K562 (cell line): ENCODE measurements at regions not wholly inside any gene's neighbourhood (a gene's known extent, or its start where the extent isn't known, plus 50 kb on each side); places are given as distances from the start of the nearest gene placed in this dataset.

Source experiments
- ATAC-seq: fragments of 200-7000 bp; cut with Tn5 transposase; 3 replicates; pipeline ENCODE4 v1.9.1; 2020; ENCODE audit warnings: moderate library complexity
- BruUV-seq: library from RNA; stranded (reverse); fragments of 400-500 nt; replicated peaks from 2 replicates; lab custom pipeline; 2021; lab: Mats Ljungman, UMichigan
- CTCF ChIA-PET: fragments of 300-600 bp; formaldehyde crosslinking; extraction: SDS; loops from one replicate; lab custom pipeline; 2021; ENCODE audit warnings: low intra/inter-chr PET ratio; lab: Yijun Ruan, JAX
- POLR2A ChIA-PET: fragments of 300-600, 350-650 bp; sonication (Branson Sonifier 250); formaldehyde crosslinking; extraction: SDS; loops from one replicate; lab custom pipeline; 2021; ENCODE audit warnings: antibody characterized with exemption, inconsistent platforms; lab: Yijun Ruan, JAX
- DNase-seq, 4 experiments: peaks; one replicate each; pipeline versions ENCODE4 v3.0.0 to v3.0.0-alpha.2; 2011 to 2018; ENCODE audit warnings: low spot score in 3 of 4, mixed read lengths in 3 of 4; ENCODE audit errors: extremely low read depth in 1 of 4
- FAIRE-seq: peaks from 2 replicates; lab custom pipeline; 2011; peaks lifted over from hg19 to GRCh38; lab: Jason Lieb, UNC
- H2AFZ ChIP-seq: 2 replicates; pipeline ENCODE4 v1.6.0; 2011; ENCODE audit warnings: low read depth, low read length, control low read depth, inconsistent platforms
- H3K27ac ChIP-seq: fragments of 200-600 bp; 3 replicates; pipeline ENCODE4 v1.8.0; 2011; ENCODE audit warnings: low read depth, mild to moderate bottlenecking, control low read depth, inconsistent platforms, low read length, moderate library complexity, mixed read lengths; ENCODE audit errors: extremely low read depth
- H3K27me3 ChIP-seq, 2 experiments: fragments of 300-600 bp in 1 of 2; 2 replicates in 1 of 2; 3 replicates in 1 of 2; pipeline versions ENCODE4 v1.6.0 to v1.8.0; 2011; ENCODE audit warnings: inconsistent platforms in 2 of 2, low read length in 2 of 2, mild to moderate bottlenecking in 1 of 2, mixed read lengths in 1 of 2, moderate library complexity in 1 of 2; ENCODE audit not compliant: control insufficient read depth in 2 of 2, insufficient read depth in 2 of 2
- H3K36me3 ChIP-seq: fragments of 300-600 bp; 3 replicates; pipeline ENCODE4 v1.8.0; 2011; ENCODE audit warnings: mild to moderate bottlenecking, low read length, inconsistent platforms; ENCODE audit not compliant: control insufficient read depth, insufficient read depth
- H3K4me1 ChIP-seq, 2 experiments: fragments of 200-600 bp in 1 of 2; replicated peaks in 1 of 2; 2 replicates in 1 of 2; 3 replicates in 1 of 2; pipeline versions ENCODE4 v1.5.1 to v1.8.0; 2011; ENCODE audit warnings: inconsistent platforms in 2 of 2, low read length in 2 of 2, mild to moderate bottlenecking in 1 of 2, mixed read lengths in 1 of 2, moderate library complexity in 1 of 2; ENCODE audit not compliant: control insufficient read depth in 2 of 2, insufficient read depth in 2 of 2
- H3K4me2 ChIP-seq: 2 replicates; pipeline ENCODE4 v1.6.1; 2011; ENCODE audit warnings: low read length, control low read depth, inconsistent platforms, mixed read lengths; ENCODE audit not compliant: insufficient read depth
- H3K4me3 ChIP-seq: fragments of 200-600 bp; sonication (generic), shearing (Covaris generic); 2 replicates; pipeline ENCODE4 v1.5.1; 2016; ENCODE audit warnings: control low read depth, inconsistent platforms
- H3K79me2 ChIP-seq: fragments of 200-600 bp; 3 replicates; pipeline ENCODE4 v1.8.0; 2011; ENCODE audit warnings: low read length, inconsistent platforms; ENCODE audit not compliant: control insufficient read depth, insufficient read depth
- H3K9ac ChIP-seq, 2 experiments: 2 replicates each; pipeline versions ENCODE4 v1.6.0 to v1.6.1; 2011; ENCODE audit warnings: low read depth in 2 of 2, low read length in 2 of 2, control low read depth in 1 of 2, inconsistent platforms in 1 of 2, mild to moderate bottlenecking in 1 of 2, mixed read lengths in 1 of 2; ENCODE audit not compliant: insufficient read depth in 1 of 2
- H3K9me1 ChIP-seq: one replicate; pipeline ENCODE4 v1.6.0; 2011; ENCODE audit warnings: inconsistent platforms, mild to moderate bottlenecking, low read length, moderate library complexity; ENCODE audit not compliant: control insufficient read depth, insufficient read depth
- H3K9me3 ChIP-seq: replicated peaks from 2 replicates; pipeline ENCODE4 v1.5.1; 2011; ENCODE audit warnings: low read depth, low read length, inconsistent platforms; ENCODE audit not compliant: control insufficient read depth, insufficient read depth
- H4K20me1 ChIP-seq: replicated peaks from 2 replicates; pipeline ENCODE4 v1.6.1; 2011; ENCODE audit warnings: low read length, inconsistent platforms, mixed read lengths; ENCODE audit not compliant: control insufficient read depth, insufficient read depth
- CREM ChIP-seq: IDR thresholded peaks from 2 replicates; pipeline ENCODE4 v1.6.1; 2014; ENCODE audit warnings: antibody characterized with exemption, low read depth
- DNMT1 ChIP-seq: fragments of 450-650 bp; IDR thresholded peaks from 2 replicates; pipeline ENCODE4 v1.6.1; 2016; ENCODE audit warnings: antibody characterized with exemption, mild to moderate bottlenecking
- ERF ChIP-seq: fragments of 450-650 bp; formaldehyde crosslinking; IDR thresholded peaks from 2 replicates; pipeline ENCODE4 v1.4.0; 2020; ENCODE audit warnings: mild to moderate bottlenecking, mixed read lengths
- HEY1 ChIP-seq: fragments of 250-450 bp; sonication (Bioruptor Pico); IDR thresholded peaks from 2 replicates; pipeline ENCODE4 v1.5.0; 2020; ENCODE audit warnings: mild to moderate bottlenecking, moderate library complexity, borderline replicate concordance
- KDM1A ChIP-seq, 2 experiments: fragments of 450-650 bp; IDR thresholded peaks; 2 replicates each; pipeline ENCODE4 v1.6.1; 2016; ENCODE audit warnings: mild to moderate bottlenecking in 2 of 2
- KLF1 ChIP-seq: fragments of 450-650 bp; IDR thresholded peaks from 2 replicates; pipeline ENCODE4 v1.6.1; 2016; ENCODE audit warnings: missing genetic modification characterization, missing compliant biosample characterization
- LARP7 ChIP-seq: fragments of 450-650 bp; IDR thresholded peaks from 2 replicates; pipeline ENCODE4 v1.6.1; 2016
- PHF8 ChIP-seq: fragments of 200-600 bp; sonication (generic); IDR thresholded peaks from 2 replicates; pipeline ENCODE4 v1.6.1; 2012; ENCODE audit warnings: mixed run types, mild to moderate bottlenecking, inconsistent platforms, low read length, moderate library complexity, borderline replicate concordance
- PPARD ChIP-seq: fragments of 250-450 bp; sonication (Bioruptor Pico); IDR thresholded peaks from 2 replicates; pipeline ENCODE4 v1.8.0; 2022; ENCODE audit warnings: inconsistent platforms, mild to moderate bottlenecking, moderate library complexity
- TAF7 ChIP-seq: fragments of 450-650 bp; IDR thresholded peaks from 2 replicates; pipeline ENCODE4 v1.6.1; 2016; ENCODE audit warnings: missing genetic modification characterization, missing compliant biosample characterization
- TEAD4 ChIP-seq, 2 experiments: sonication (generic) in 1 of 2; formaldehyde crosslinking in 1 of 2; IDR thresholded peaks; 2 replicates each; pipeline versions ENCODE4 v1.6.1 to v1.8.0; 2012 to 2022; ENCODE audit warnings: borderline replicate concordance in 1 of 2, inconsistent platforms in 1 of 2, low read length in 1 of 2, mild to moderate bottlenecking in 1 of 2, missing genetic modification reagents in 1 of 2
- WHSC1 ChIP-seq: IDR thresholded peaks from one replicate; pipeline ENCODE4 v1.6.1; 2012; ENCODE audit warnings: low read length, control low read depth, inconsistent platforms
- ZFPM2 ChIP-seq: fragments of 250-450 bp; sonication (Bioruptor Pico); IDR thresholded peaks from 2 replicates; pipeline ENCODE4 v1.5.1; 2022; ENCODE audit warnings: mild to moderate bottlenecking
- ZKSCAN8 ChIP-seq: fragments of 200-800 bp; sonication (Bioruptor generic); IDR thresholded peaks from 2 replicates; pipeline ENCODE4 v1.6.1; 2016; ENCODE audit warnings: missing genetic modification characterization, missing compliant biosample characterization
- ZNF707 ChIP-seq: fragments of 250-450 bp; sonication (Bioruptor Pico); conservative IDR thresholded peaks from 2 replicates; pipeline ENCODE4 v1.8.0; 2022; ENCODE audit warnings: inconsistent platforms, mild to moderate bottlenecking, moderate library complexity
- ZNF764 ChIP-seq: fragments of 250-450 bp; sonication (Bioruptor Pico); IDR thresholded peaks from 2 replicates; pipeline ENCODE4 v1.4.0; 2020; ENCODE audit warnings: low read depth, mild to moderate bottlenecking, moderate library complexity
- whole genome bisulfite sequencing: fragments of 100-300 bp; shearing (Covaris generic); methylation state at CpG from one replicate; pipeline ENCODE4 v1.1.6; 2016; ENCODE audit warnings: low coverage, mixed read lengths; ENCODE audit not compliant: insufficient coverage; ENCODE audit errors: missing lambda C conversion rate; 5-methylcytosine and 5-hydroxymethylcytosine counted together
- in situ Hi-C: fragments of 300-500 bp; cut with MboI; formaldehyde crosslinking; loops from 4 replicates; pipeline ENCODE4 v1.15.0; 2018; ENCODE audit warnings: inconsistent platforms, mixed read lengths
- intact Hi-C: fragments of 100-400 bp; cut with micrococcal nuclease; formaldehyde crosslinking; loops from 2 replicates; pipeline ENCODE4 v1.14.2; 2022
- TF ChIP-seq, protein P1 (sequence below): fragments of 250-450 bp; sonication (Bioruptor Pico); IDR thresholded peaks from 2 replicates; pipeline ENCODE4 v1.5.0; 2020; ENCODE audit warnings: mild to moderate bottlenecking, borderline replicate concordance
- TF ChIP-seq, protein P2 (sequence below): fragments of 250-450 bp; sonication (Bioruptor Pico); IDR thresholded peaks from 2 replicates; pipeline ENCODE4 v1.8.0; 2021; ENCODE audit warnings: borderline replicate concordance, mild to moderate bottlenecking, moderate library complexity; ENCODE audit not compliant: poor library complexity, severe bottlenecking
- TF ChIP-seq, protein P3 (sequence below), 2 experiments: IDR thresholded peaks; 2 replicates each; pipeline ENCODE4 v1.6.1; 2011; ENCODE audit warnings: borderline replicate concordance in 1 of 2, control low read depth in 1 of 2, low read depth in 1 of 2, low read length in 1 of 2, mild to moderate bottlenecking in 1 of 2, mixed read lengths in 1 of 2, moderate library complexity in 1 of 2; ENCODE audit not compliant: insufficient read depth in 1 of 2, insufficient read length in 1 of 2, poor library complexity in 1 of 2, severe bottlenecking in 1 of 2; ENCODE audit errors: extremely low read depth in 1 of 2

DNA sequence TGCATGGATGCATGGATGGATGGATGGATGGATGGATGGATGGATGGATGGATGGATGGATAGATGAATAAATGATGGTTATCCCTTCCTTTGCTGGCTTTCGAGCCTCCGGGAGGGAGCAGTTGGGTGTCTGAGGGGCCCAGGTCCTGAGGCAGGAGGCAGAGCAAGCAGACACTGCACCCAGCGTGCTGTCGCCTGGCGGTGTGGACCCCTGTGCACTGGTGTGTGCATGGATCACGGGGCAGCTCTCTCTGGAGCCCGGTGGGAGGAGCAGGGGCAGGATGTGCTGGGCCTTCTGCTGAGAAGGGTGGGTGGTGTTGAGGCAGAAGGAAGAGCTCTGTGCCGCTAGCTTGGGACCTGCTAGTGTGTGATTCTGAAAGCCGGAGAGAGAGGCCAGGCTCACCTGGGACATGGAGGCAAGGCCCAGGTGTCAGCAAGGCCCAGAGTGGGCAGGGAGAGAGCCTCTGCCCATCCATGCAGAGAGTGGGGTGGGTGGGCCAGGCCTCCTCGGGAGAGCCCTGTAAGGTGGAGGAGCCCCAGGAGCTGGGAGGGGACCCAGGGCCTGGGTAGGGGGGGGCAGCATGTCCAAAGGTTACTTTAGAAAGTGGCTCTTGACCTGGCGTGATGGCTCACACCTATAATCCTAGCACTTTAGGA, 254.4 kb downstream of the BRD1 start:
- H4K20me1 ChIP-seq: no peaks in the 10 kb centered on the region; the same call in 1 of the 2 replicates
- no peak overlapping the region for H3K4me3 ChIP-seq
- ATAC-seq: no peak
- peaks cover 0 to 10% of the 10 kb centered on the region in 2 experiments; a peak in 2 of 5 replicates for H3K4me1 ChIP-seq
- WGBS: 100% methylated on average over 6 of the region's 11 CpGs
- TF ChIP-seq TAF7 (tag): no peak
- TF ChIP-seq, protein P1, sequence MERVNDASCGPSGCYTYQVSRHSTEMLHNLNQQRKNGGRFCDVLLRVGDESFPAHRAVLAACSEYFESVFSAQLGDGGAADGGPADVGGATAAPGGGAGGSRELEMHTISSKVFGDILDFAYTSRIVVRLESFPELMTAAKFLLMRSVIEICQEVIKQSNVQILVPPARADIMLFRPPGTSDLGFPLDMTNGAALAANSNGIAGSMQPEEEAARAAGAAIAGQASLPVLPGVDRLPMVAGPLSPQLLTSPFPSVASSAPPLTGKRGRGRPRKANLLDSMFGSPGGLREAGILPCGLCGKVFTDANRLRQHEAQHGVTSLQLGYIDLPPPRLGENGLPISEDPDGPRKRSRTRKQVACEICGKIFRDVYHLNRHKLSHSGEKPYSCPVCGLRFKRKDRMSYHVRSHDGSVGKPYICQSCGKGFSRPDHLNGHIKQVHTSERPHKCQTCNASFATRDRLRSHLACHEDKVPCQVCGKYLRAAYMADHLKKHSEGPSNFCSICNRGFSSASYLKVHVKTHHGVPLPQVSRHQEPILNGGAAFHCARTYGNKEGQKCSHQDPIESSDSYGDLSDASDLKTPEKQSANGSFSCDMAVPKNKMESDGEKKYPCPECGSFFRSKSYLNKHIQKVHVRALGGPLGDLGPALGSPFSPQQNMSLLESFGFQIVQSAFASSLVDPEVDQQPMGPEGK: no peak
- TF ChIP-seq WHSC1: no peak
- TF ChIP-seq KLF1 (tag): no peak
- no peak for TF ChIP-seq CREM
- no peak for TF ChIP-seq ZFPM2
- TF ChIP-seq ZNF764 (CRISPR knock-in tag): no peak
- TF ChIP-seq PHF8: no peak
- no peak for TF ChIP-seq TEAD4 (IDR thresholded peaks at IDR 0.05; ENCODE audit: low read length)
- TF ChIP-seq TEAD4 (CRISPR knock-in tag; IDR thresholded peaks at IDR 0.05; ENCODE audit: borderline replicate concordance): no peak
- TF ChIP-seq ZKSCAN8 (CRISPR knock-in tag): no peak
- TF ChIP-seq KDM1A (IDR thresholded peaks at IDR 0.05): no peak
- no peak for TF ChIP-seq ZNF707 (CRISPR knock-in tag)
- no peak for TF ChIP-seq ERF
- TF ChIP-seq DNMT1: no peak
- no peak for TF ChIP-seq PPARD
- TF ChIP-seq, protein P2, sequence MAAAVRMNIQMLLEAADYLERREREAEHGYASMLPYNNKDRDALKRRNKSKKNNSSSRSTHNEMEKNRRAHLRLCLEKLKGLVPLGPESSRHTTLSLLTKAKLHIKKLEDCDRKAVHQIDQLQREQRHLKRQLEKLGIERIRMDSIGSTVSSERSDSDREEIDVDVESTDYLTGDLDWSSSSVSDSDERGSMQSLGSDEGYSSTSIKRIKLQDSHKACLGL: no peak
- no peak for TF ChIP-seq HEY1 (CRISPR knock-in tag)
- TF ChIP-seq, protein P3, sequence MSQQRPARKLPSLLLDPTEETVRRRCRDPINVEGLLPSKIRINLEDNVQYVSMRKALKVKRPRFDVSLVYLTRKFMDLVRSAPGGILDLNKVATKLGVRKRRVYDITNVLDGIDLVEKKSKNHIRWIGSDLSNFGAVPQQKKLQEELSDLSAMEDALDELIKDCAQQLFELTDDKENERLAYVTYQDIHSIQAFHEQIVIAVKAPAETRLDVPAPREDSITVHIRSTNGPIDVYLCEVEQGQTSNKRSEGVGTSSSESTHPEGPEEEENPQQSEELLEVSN (IDR thresholded peaks at IDR 0.05; ENCODE audit: borderline replicate concordance in 1 of 2, extremely low read depth in 1 of 2, insufficient read depth in 1 of 2, insufficient read length in 1 of 2, low read depth in 1 of 2, low read length in 1 of 2, poor library complexity in 1 of 2, severe bottlenecking in 1 of 2): no peak
- no peak for TF ChIP-seq LARP7
- no peak overlapping the region for H3K27ac ChIP-seq
- intact Hi-C loops: no loop called here
- BruUV-seq: no TSS peak
- H3K4me2 ChIP-seq: no peak overlapping the region
- no peak overlapping the region for H3K9ac ChIP-seq
- no peak overlapping the region for H2AFZ ChIP-seq
- no peak for DNase-seq
- peaks cover 3% of the 10 kb centered on the region for H3K9me1 ChIP-seq
- POLR2A ChIA-PET: interaction anchor here (0.6 kb wide), 1 partner anchor 22 kb away, joined by 3 read pairs; no protein-coding TSS in a partner anchor
- no peaks in the 10 kb centered on the region for H3K27me3 ChIP-seq
- FAIRE-seq: no peak
- peaks cover 17% of the 10 kb centered on the region for H3K79me2 ChIP-seq
- H3K9me3 ChIP-seq: no peaks in the 10 kb centered on the region
- CTCF ChIA-PET: no interaction called here
- in situ Hi-C loops: no loop called here
- H3K36me3 ChIP-seq: peaks cover 6% of the 10 kb centered on the region; the same call in 2 of the 3 replicates
